ENCODE measurements at regions not wholly inside any gene's neighbourhood (a gene's known extent, or its start where the extent isn't known, plus 50 kb on each side); places are given as distances from the start of the nearest gene placed in this dataset.

GRCh38 chr6:103344554-103345163 is 1515.1 kb downstream of the HACE1 start:
- H4K20me1 ChIP-seq (ENCODE audit: low read length) = no peaks in the 10 kb centered on the region
- H3K36me3 ChIP-seq (ENCODE audit: low read depth, low read length) = no peaks in the 10 kb centered on the region
- BruUV-seq (replicated peaks) = no TSS peak
- H3K9ac ChIP-seq (ENCODE audit: low read length) = no peak overlapping the region
- no peaks in the 10 kb centered on the region for H3K9me3 ChIP-seq (ENCODE audit: low read length)
- DNase-seq (no peak), ATAC-seq (no peak)
- TF ChIP-seq EZH2 (IDR thresholded peaks at IDR 0.05; ENCODE audit: low read length, unreplicated experiment) = no peak
- no peak for TF ChIP-seq CTCF (conservative IDR thresholded peaks at IDR 0.05; ENCODE audit: low read depth, low read length)
- no peak for TF ChIP-seq EZH2phosphoT487 (IDR thresholded peaks at IDR 0.05; ENCODE audit: borderline replicate concordance, low read length)
- no peaks in the 10 kb centered on the region for H3K9me2 ChIP-seq (replicated peaks; ENCODE audit: low read length)
- CTCF ChIA-PET = no interaction called here
- no peak overlapping the region for H2AFZ ChIP-seq (ENCODE audit: low read length)
- POLR2A ChIA-PET (ENCODE audit: unreplicated experiment) = no interaction called here
- no peaks in the 10 kb centered on the region for H3F3A ChIP-seq (ENCODE audit: low read length, unreplicated experiment)
- H3K79me2 ChIP-seq (ENCODE audit: low read length) = no peaks in the 10 kb centered on the region
- no peak overlapping the region for H3K27ac ChIP-seq (ENCODE audit: low read length)
- no peak overlapping the region for H3K4me3 ChIP-seq (ENCODE audit: low read length)
- no peaks in the 10 kb centered on the region for H3K27me3 ChIP-seq (ENCODE audit: low read length)
- H3K4me2 ChIP-seq (ENCODE audit: low read length) = no peak overlapping the region
- no peaks in the 10 kb centered on the region for H3K4me1 ChIP-seq (ENCODE audit: insufficient read depth, low read length)
- intact Hi-C loops (cut with micrococcal nuclease) = no loop called here

- Histone ChIP-seq H3K4me3 (ENCODE audit: low read length) (no peak overlapping the region), H3K36me3 (ENCODE audit: low read depth, low read length) (no peaks in the 10 kb centered on the region), H3K9me3 (ENCODE audit: low read length) (no peaks in the 10 kb centered on the region), H3K27ac (ENCODE audit: low read length) (no peak overlapping the region), H3K9me2 (replicated peaks; ENCODE audit: low read length) (no peaks in the 10 kb centered on the region), H3K27me3 (ENCODE audit: low read length) (no peaks in the 10 kb centered on the region), H2AFZ (ENCODE audit: low read length) (no peak overlapping the region), H3K79me2 (ENCODE audit: low read length) (no peaks in the 10 kb centered on the region), H4K20me1 (ENCODE audit: low read length) (no peaks in the 10 kb centered on the region), H3K4me2 (ENCODE audit: low read length) (no peak overlapping the region), H3K4me1 (ENCODE audit: insufficient read depth, low read length) (no peaks in the 10 kb centered on the region), H3F3A (ENCODE audit: low read length, unreplicated experiment) (no peaks in the 10 kb centered on the region), H3K9ac (ENCODE audit: low read length) (no peak overlapping the region)
- ATAC-seq (no peak), DNase-seq (no peak)
- intact Hi-C loops (cut with micrococcal nuclease) = no loop called here
- TF ChIP-seq CTCF (conservative IDR thresholded peaks at IDR 0.05; ENCODE audit: low read depth, low read length) (no peak), EZH2 (IDR thresholded peaks at IDR 0.05; ENCODE audit: low read length, unreplicated experiment) (no peak), EZH2phosphoT487 (IDR thresholded peaks at IDR 0.05; ENCODE audit: borderline replicate concordance, low read length) (no peak)
- ChIA-PET POLR2A (ENCODE audit: unreplicated experiment) (no interaction called here), CTCF (no interaction called here)
- no TSS peak for BruUV-seq (replicated peaks)
Measured at GRCh38 chr6:103335412-103335811, 1524.3 kb downstream of the HACE1 start.

Measured in PC-3 (cell line).